ENCODE measurements at regions not wholly inside any gene's neighbourhood (a gene's known extent, or its start where the extent isn't known, plus 50 kb on each side); places are given as distances from the start of the nearest gene placed in this dataset.

DNA sequence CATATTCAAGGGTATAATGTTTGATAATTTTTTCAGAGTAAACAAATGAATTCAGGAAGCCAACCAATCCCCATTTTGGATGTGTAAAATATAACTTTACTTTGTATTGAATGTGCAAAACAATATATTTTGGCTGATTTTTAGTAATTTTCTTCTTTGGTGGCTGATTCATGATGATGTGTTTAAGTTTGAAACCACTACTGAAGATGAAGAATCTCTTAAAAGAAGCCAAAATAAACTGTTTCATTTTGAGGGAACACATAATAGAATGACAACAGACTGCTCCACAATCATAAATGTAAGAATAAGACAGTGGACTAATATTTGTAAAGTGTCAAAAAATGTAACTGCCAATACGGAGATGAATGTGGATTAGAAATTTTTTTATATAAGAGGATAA, 52.5 kb upstream of the TRIM43 start:
- ChIA-PET POLR2A (no interaction called here), CTCF (no interaction called here)
- TF ChIP-seq, protein P1, sequence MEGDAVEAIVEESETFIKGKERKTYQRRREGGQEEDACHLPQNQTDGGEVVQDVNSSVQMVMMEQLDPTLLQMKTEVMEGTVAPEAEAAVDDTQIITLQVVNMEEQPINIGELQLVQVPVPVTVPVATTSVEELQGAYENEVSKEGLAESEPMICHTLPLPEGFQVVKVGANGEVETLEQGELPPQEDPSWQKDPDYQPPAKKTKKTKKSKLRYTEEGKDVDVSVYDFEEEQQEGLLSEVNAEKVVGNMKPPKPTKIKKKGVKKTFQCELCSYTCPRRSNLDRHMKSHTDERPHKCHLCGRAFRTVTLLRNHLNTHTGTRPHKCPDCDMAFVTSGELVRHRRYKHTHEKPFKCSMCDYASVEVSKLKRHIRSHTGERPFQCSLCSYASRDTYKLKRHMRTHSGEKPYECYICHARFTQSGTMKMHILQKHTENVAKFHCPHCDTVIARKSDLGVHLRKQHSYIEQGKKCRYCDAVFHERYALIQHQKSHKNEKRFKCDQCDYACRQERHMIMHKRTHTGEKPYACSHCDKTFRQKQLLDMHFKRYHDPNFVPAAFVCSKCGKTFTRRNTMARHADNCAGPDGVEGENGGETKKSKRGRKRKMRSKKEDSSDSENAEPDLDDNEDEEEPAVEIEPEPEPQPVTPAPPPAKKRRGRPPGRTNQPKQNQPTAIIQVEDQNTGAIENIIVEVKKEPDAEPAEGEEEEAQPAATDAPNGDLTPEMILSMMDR (IDR thresholded peaks at IDR 0.05; ENCODE audit: control extremely low read depth, extremely low read depth, low read depth, missing control alignments) = no peak
- no peak for DNase-seq (ENCODE audit: extremely low spot score)

DNA sequence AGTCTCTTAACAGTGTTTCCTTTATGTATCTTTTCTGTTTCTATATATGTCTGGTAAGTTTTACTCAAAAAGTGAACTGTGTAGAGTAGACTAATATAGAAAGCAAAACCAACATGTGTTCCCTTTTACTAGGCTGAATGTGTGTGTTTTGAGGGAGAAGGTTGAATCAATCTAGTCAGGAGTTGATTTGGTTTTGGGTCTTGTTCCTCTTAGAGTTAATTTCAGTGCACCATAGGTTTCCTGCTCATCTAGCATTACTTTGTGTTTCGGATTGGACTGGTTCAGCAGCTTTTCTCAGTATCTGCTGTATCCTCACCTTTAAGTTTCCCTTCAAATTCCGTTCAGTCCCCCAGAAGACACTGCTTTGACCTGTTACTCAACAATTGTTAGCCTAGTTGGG, 52.0 kb upstream of the TRIM43 start:
- ChIA-PET POLR2A (no interaction called here), CTCF (no interaction called here)
- TF ChIP-seq, protein P1 (IDR thresholded peaks at IDR 0.05; ENCODE audit: control extremely low read depth, extremely low read depth, low read depth, missing control alignments) = no peak
- peak; percentile 33 for DNase-seq (ENCODE audit: extremely low spot score)
